Endodermal cell (in vitro differentiated cells): ENCODE measurements at regions not wholly inside any gene's neighbourhood (a gene's known extent, or its start where the extent isn't known, plus 50 kb on each side); places are given as distances from the start of the nearest gene placed in this dataset.

Experiments used
- DNase-seq: peaks from one replicate; pipeline ENCODE4 v3.0.0-alpha.2; 2017
- H3K27ac ChIP-seq: 2 replicates; pipeline ENCODE4 v1.5.1; 2013; ENCODE audit warnings: mild to moderate bottlenecking, low read depth, low read length, moderate library complexity
- H3K27me3 ChIP-seq: 2 replicates; pipeline ENCODE4 v1.6.1; 2013; ENCODE audit warnings: mild to moderate bottlenecking, low read length, moderate library complexity; ENCODE audit not compliant: insufficient read depth, control insufficient read depth, poor library complexity, severe bottlenecking
- H3K36me3 ChIP-seq: 2 replicates; pipeline ENCODE4 v1.7.0; 2013; ENCODE audit warnings: mild to moderate bottlenecking, low read length, moderate library complexity; ENCODE audit not compliant: control insufficient read depth, insufficient read depth
- H3K4me1 ChIP-seq: one replicate; pipeline ENCODE4 v1.7.0; 2013; ENCODE audit warnings: low read length; ENCODE audit not compliant: control insufficient read depth, insufficient read depth
- H3K4me3 ChIP-seq: 2 replicates; pipeline ENCODE4 v1.5.1; 2013; ENCODE audit warnings: mild to moderate bottlenecking, low read length, moderate library complexity
- H3K9ac ChIP-seq: 2 replicates; pipeline ENCODE4 v1.6.1; 2013; ENCODE audit warnings: mild to moderate bottlenecking, low read length, moderate library complexity; ENCODE audit not compliant: poor library complexity, severe bottlenecking; ENCODE audit errors: extremely low read depth
- H3K9me3 ChIP-seq: 2 replicates; pipeline ENCODE4 v1.6.1; 2013; ENCODE audit warnings: mild to moderate bottlenecking, low read length, moderate library complexity; ENCODE audit not compliant: control insufficient read depth
- H3K27ac Mint-ChIP-seq: 2 replicates; pipeline ENCODE4 v1.8.0; 2020; ENCODE audit warnings: mixed read lengths
- H3K27me3 Mint-ChIP-seq: 2 replicates; pipeline ENCODE4 v1.8.0; 2021; ENCODE audit warnings: mild to moderate bottlenecking, mixed read lengths; ENCODE audit not compliant: insufficient read depth
- H3K36me3 Mint-ChIP-seq: 2 replicates; pipeline ENCODE4 v1.8.0; 2020; ENCODE audit warnings: low read depth, mixed read lengths
- H3K4me1 Mint-ChIP-seq: 2 replicates; pipeline ENCODE4 v1.8.0; 2020; ENCODE audit warnings: mixed read lengths
- H3K4me3 Mint-ChIP-seq: 2 replicates; pipeline ENCODE4 v1.8.0; 2020; ENCODE audit warnings: mild to moderate bottlenecking, moderate library complexity, mixed read lengths
- H3K9me3 Mint-ChIP-seq: 2 replicates; pipeline ENCODE4 v1.8.0; 2020; ENCODE audit warnings: mild to moderate bottlenecking, mixed read lengths
- CTCF ChIP-seq: fragments of 200-600 bp; sonication (generic); conservative IDR thresholded peaks from 2 replicates; pipeline ENCODE4 v1.5.0; 2021; ENCODE audit warnings: antibody characterized with exemption, mild to moderate bottlenecking
- WGBS, 2 experiments: methylation state at CpG; one replicate each; pipeline versions ENCODE4 v1.1.5 to v1.1.7; 2013; ENCODE audit warnings: missing lambda C conversion rate in 2 of 2, mixed read lengths in 1 of 2; ENCODE audit not compliant: insufficient coverage in 1 of 2, insufficient read length in 1 of 2; 5-methylcytosine and 5-hydroxymethylcytosine counted together

GRCh38 chr2:33723329-33723728, 124.2 kb upstream of the FAM98A start:
- Histone ChIP-seq H3K27ac (no peak overlapping the region), H3K9ac (no peak overlapping the region), H3K36me3 (no peaks in the 10 kb centered on the region), H3K9me3 (no peaks in the 10 kb centered on the region), H3K27me3 (no peaks in the 10 kb centered on the region), H3K4me3 (no peak overlapping the region), H3K4me1 (no peaks in the 10 kb centered on the region)
- 76% methylated on average over 3 of the region's 3 CpGs; no CpG with 5 or more reads in 1 of the 2 experiments for WGBS, 2 experiments
- Mint-ChIP-seq H3K27ac (no peak overlapping the region), H3K27me3 (no peaks in the 10 kb centered on the region), H3K9me3 (peaks cover 2% of the 10 kb centered on the region), H3K4me1 (no peaks in the 10 kb centered on the region), H3K36me3 (no peaks in the 10 kb centered on the region), H3K4me3 (no peak overlapping the region)
- no peak for DNase-seq
- TF ChIP-seq CTCF: no peak

GRCh38 chr2:33719067-33719466, 120.0 kb upstream of the FAM98A start:
- Histone ChIP-seq H3K9me3 (no peaks in the 10 kb centered on the region), H3K4me1 (no peaks in the 10 kb centered on the region), H3K27me3 (no peaks in the 10 kb centered on the region), H3K36me3 (no peaks in the 10 kb centered on the region), H3K4me3 (no peak overlapping the region), H3K9ac (no peak overlapping the region), H3K27ac (no peak overlapping the region)
- Mint-ChIP-seq H3K4me3 (no peak overlapping the region), H3K36me3 (no peaks in the 10 kb centered on the region), H3K27me3 (no peaks in the 10 kb centered on the region), H3K27ac (no peak overlapping the region), H3K4me1 (no peaks in the 10 kb centered on the region), H3K9me3 (no peaks in the 10 kb centered on the region)
- WGBS, 2 experiments: 91% methylated on average over 2 of the region's 2 CpGs; no CpG with 5 or more reads in 1 of the 2 experiments
- DNase-seq: no peak
- no peak for TF ChIP-seq CTCF

GRCh38 chr2:33712674-33713073, 113.6 kb upstream of the FAM98A start:
- Mint-ChIP-seq H3K4me3 (no peak overlapping the region), H3K4me1 (no peaks in the 10 kb centered on the region), H3K9me3 (no peaks in the 10 kb centered on the region), H3K27me3 (no peaks in the 10 kb centered on the region), H3K36me3 (no peaks in the 10 kb centered on the region), H3K27ac (no peak overlapping the region)
- Histone ChIP-seq H3K27me3 (no peaks in the 10 kb centered on the region), H3K4me3 (no peak overlapping the region), H3K27ac (no peak overlapping the region), H3K36me3 (no peaks in the 10 kb centered on the region), H3K9me3 (no peaks in the 10 kb centered on the region), H3K4me1 (no peaks in the 10 kb centered on the region), H3K9ac (no peak overlapping the region)
- WGBS, 2 experiments: 89 to 90% methylated on average over 2 to 3 of the region's 3 CpGs
- TF ChIP-seq CTCF: no peak
- DNase-seq: no peak
